Trophoblast cell (in vitro differentiated cells and primary cell): ENCODE measurements at regions not wholly inside any gene's neighbourhood (a gene's known extent, or its start where the extent isn't known, plus 50 kb on each side); places are given as distances from the start of the nearest gene placed in this dataset.
A peak's percentile ranks its signal among the peaks of the same experiment; 100 is the strongest.

Experiments used
- DNase-seq, 2 donors: peaks; one replicate each; pipeline ENCODE4 v3.0.0-alpha.2; 2016
- H2AFZ ChIP-seq: 2 replicates; pipeline ENCODE4 v1.6.1; 2013; ENCODE audit warnings: low read length, moderate library complexity, mild to moderate bottlenecking; ENCODE audit not compliant: insufficient read depth, poor library complexity
- H2AK5ac ChIP-seq: 2 replicates; pipeline ENCODE4 v1.6.1; 2013; ENCODE audit warnings: mild to moderate bottlenecking, low read length
- H2BK120ac ChIP-seq: 2 replicates; pipeline ENCODE4 v1.6.1; 2013; ENCODE audit warnings: low read length, mild to moderate bottlenecking, moderate library complexity; ENCODE audit not compliant: insufficient read depth, poor library complexity
- H2BK12ac ChIP-seq: 2 replicates; pipeline ENCODE4 v1.6.1; 2013; ENCODE audit warnings: mild to moderate bottlenecking, low read length, moderate library complexity
- H2BK5ac ChIP-seq: 2 replicates; pipeline ENCODE4 v1.6.1; 2013; ENCODE audit warnings: low read length, low read depth, moderate library complexity, mild to moderate bottlenecking; ENCODE audit not compliant: poor library complexity
- H3K14ac ChIP-seq: 2 replicates; pipeline ENCODE4 v1.6.1; 2013; ENCODE audit warnings: mild to moderate bottlenecking, low read length
- H3K18ac ChIP-seq: 2 replicates; pipeline ENCODE4 v1.6.1; 2013; ENCODE audit warnings: mild to moderate bottlenecking, low read length
- H3K23ac ChIP-seq: 2 replicates; pipeline ENCODE4 v1.6.1; 2013; ENCODE audit warnings: low read length
- H3K27ac ChIP-seq: 2 replicates; pipeline ENCODE4 v1.5.1; 2013; ENCODE audit warnings: low read depth, mild to moderate bottlenecking, inconsistent platforms, low read length, moderate library complexity
- H3K27me3 ChIP-seq: 2 replicates; pipeline ENCODE4 v1.6.1; 2013; ENCODE audit warnings: inconsistent platforms, mild to moderate bottlenecking, low read length, moderate library complexity; ENCODE audit not compliant: insufficient read depth
- H3K36me3 ChIP-seq, 2 experiments: 1 replicate in 1 of 2; 2 replicates in 1 of 2; pipeline ENCODE4 v1.6.1; 2013; ENCODE audit warnings: low read length in 2 of 2, mild to moderate bottlenecking in 2 of 2, moderate library complexity in 1 of 2; ENCODE audit not compliant: insufficient read depth in 2 of 2, control insufficient read depth in 1 of 2
- H3K4ac ChIP-seq: 2 replicates; pipeline ENCODE4 v1.6.1; 2013; ENCODE audit warnings: low read depth, mild to moderate bottlenecking, low read length, moderate library complexity
- H3K4me1 ChIP-seq, 2 experiments: 1 replicate in 1 of 2; 2 replicates in 1 of 2; pipeline ENCODE4 v1.6.1; 2013; ENCODE audit warnings: low read length in 2 of 2, mild to moderate bottlenecking in 2 of 2, moderate library complexity in 1 of 2; ENCODE audit not compliant: insufficient read depth in 2 of 2, control insufficient read depth in 1 of 2
- H3K4me2 ChIP-seq: 2 replicates; pipeline ENCODE4 v1.6.1; 2013; ENCODE audit warnings: inconsistent platforms, mild to moderate bottlenecking, low read length, moderate library complexity
- H3K4me3 ChIP-seq: 2 replicates; pipeline ENCODE4 v1.5.1; 2013; ENCODE audit warnings: mild to moderate bottlenecking, low read depth, low read length, inconsistent platforms
- H3K79me1 ChIP-seq: one replicate; pipeline ENCODE4 v1.6.1; 2013; ENCODE audit warnings: low read length
- H3K79me2 ChIP-seq: 2 replicates; pipeline ENCODE4 v1.6.1; 2013; ENCODE audit warnings: low read length, mild to moderate bottlenecking; ENCODE audit not compliant: control insufficient read depth, insufficient read depth, poor library complexity
- H3K9ac ChIP-seq: 2 replicates; pipeline ENCODE4 v1.6.1; 2013; ENCODE audit warnings: mild to moderate bottlenecking, low read length
- H3K9me3 ChIP-seq: 2 replicates; pipeline ENCODE4 v1.6.1; 2013; ENCODE audit warnings: low read depth, mild to moderate bottlenecking, control low read depth, inconsistent platforms, low read length; ENCODE audit not compliant: insufficient read depth
- H4K12ac ChIP-seq: 2 replicates; pipeline ENCODE4 v1.6.1; 2013; ENCODE audit warnings: low read depth, mild to moderate bottlenecking, low read length, moderate library complexity
- H4K8ac ChIP-seq: 2 replicates; pipeline ENCODE4 v1.6.1; 2013; ENCODE audit warnings: low read depth, mild to moderate bottlenecking, low read length, moderate library complexity
- H4K91ac ChIP-seq: one replicate; pipeline ENCODE4 v1.6.1; 2013; ENCODE audit warnings: low read depth, mild to moderate bottlenecking, low read length, moderate library complexity
- WGBS: extraction: QIAGEN DNeasy Blood & Tissue Kit; methylation state at CpG from one replicate; pipeline ENCODE4 v1.1.7; 2013; ENCODE audit warnings: missing lambda C conversion rate; ENCODE audit not compliant: insufficient read length, insufficient coverage; ENCODE audit errors: extremely low coverage; 5-methylcytosine and 5-hydroxymethylcytosine counted together

DNA sequence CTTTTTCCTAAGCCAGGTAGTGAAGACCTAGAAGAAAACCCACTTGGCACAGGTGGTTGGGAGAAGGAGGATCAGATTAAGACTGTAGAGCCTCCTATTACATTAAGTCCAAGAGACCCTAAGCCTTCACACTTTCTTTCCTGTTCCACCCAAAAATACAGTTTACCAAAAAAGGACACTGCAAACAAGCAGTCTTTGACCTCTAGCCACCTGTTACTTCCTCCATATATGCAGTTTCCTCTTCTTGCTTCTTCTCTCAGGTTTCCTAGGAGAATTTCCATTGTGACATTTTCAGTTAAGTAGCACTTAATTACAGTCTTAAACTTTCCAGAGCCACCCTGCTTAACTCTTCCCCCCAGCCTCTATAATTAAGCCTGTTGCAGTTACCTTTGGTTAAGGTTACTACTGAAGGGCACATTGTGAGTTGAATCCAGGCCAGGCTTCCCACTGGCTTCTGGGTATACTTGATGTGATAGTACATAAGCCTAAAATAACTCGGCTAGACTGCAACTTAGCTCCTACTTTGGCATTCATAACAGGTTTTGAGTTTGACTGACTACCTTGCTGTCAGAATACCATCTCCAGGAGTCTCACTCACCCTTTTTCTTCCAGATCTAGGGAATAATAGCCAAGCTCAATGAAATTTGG is 114.2 kb upstream of the UMPS start:
- Histone ChIP-seq H4K8ac (no peak overlapping the region), H3K79me2 (peaks cover 1% of the 10 kb centered on the region), H3K9ac (no peak overlapping the region), H3K27ac (no peak overlapping the region), H3K18ac (no peak overlapping the region), H2BK5ac (no peak overlapping the region), H3K4ac (no peak overlapping the region), H2BK120ac (no peak overlapping the region), H4K12ac (no peak overlapping the region), H3K79me1 (peaks cover 4% of the 10 kb centered on the region), H2AFZ (no peak overlapping the region), H2BK12ac (no peak overlapping the region), H3K27me3 (no peaks in the 10 kb centered on the region), H3K4me1 (peaks cover 7 to 9% of the 10 kb centered on the region in 2 experiments), H2AK5ac (no peak overlapping the region), H3K23ac (no peak overlapping the region), H3K36me3 (no peaks in the 10 kb centered on the region), H3K4me2 (no peak overlapping the region), H3K9me3 (no peaks in the 10 kb centered on the region), H3K14ac (no peak overlapping the region), H4K91ac (no peak overlapping the region), H3K4me3 (no peak overlapping the region)
- no peak for DNase-seq
- WGBS = no CpG with 5 or more reads among the region's 1 CpG

DNA sequence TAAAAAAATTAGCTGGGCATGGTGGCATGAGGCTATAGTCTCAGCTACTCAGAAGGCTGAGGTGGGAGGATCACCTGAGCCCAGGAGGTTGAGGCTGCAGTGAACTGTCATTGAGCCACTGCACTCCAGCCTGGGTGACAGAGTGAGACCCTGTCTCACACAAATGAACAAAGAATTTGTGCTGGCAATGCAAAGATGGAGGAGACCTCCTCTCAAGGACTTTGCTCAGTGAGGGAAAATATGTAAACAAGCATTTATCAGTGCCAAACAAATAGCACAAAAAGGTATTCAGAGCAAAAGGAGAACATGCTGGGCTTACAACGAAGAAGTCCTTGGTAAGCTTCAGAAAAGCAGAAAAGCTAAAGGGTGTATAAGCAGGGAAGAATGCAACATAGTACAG is 113.1 kb upstream of the UMPS start:
- Histone ChIP-seq H2AFZ (no peak overlapping the region), H2BK5ac (no peak overlapping the region), H4K8ac (no peak overlapping the region), H3K9ac (no peak overlapping the region), H3K4me1 (peaks cover 9 to 12% of the 10 kb centered on the region in 2 experiments), H2AK5ac (no peak overlapping the region), H2BK120ac (no peak overlapping the region), H3K36me3 (no peaks in the 10 kb centered on the region), H2BK12ac (no peak overlapping the region), H3K4ac (no peak overlapping the region), H3K9me3 (no peaks in the 10 kb centered on the region), H4K91ac (no peak overlapping the region), H4K12ac (no peak overlapping the region), H3K4me2 (no peak overlapping the region), H3K79me2 (peaks cover 1% of the 10 kb centered on the region), H3K79me1 (peaks cover 4% of the 10 kb centered on the region), H3K27me3 (no peaks in the 10 kb centered on the region), H3K14ac (no peak overlapping the region), H3K4me3 (no peak overlapping the region), H3K18ac (no peak overlapping the region), H3K27ac (no peak overlapping the region), H3K23ac (no peak overlapping the region)
- no peak for DNase-seq
- no CpG with 5 or more reads among the region's 1 CpG for WGBS

GRCh38 chr3:124619887-124620599 is 110.2 kb upstream of the UMPS start:
- H3K4me1 ChIP-seq = peaks cover 9% of the 10 kb centered on the region in 2 experiments
- H4K91ac ChIP-seq = no peak overlapping the region
- H4K8ac ChIP-seq = no peak overlapping the region
- H3K4ac ChIP-seq = no peak overlapping the region
- H3K9me3 ChIP-seq = no peaks in the 10 kb centered on the region
- no peak overlapping the region for H3K18ac ChIP-seq
- H3K14ac ChIP-seq = no peak overlapping the region
- no peak overlapping the region for H2BK120ac ChIP-seq
- no peak overlapping the region for H3K9ac ChIP-seq
- H2BK5ac ChIP-seq = no peak overlapping the region
- H3K4me2 ChIP-seq = no peak overlapping the region
- no peak overlapping the region for H2AFZ ChIP-seq
- H3K36me3 ChIP-seq = no peaks in the 10 kb centered on the region
- H3K27ac ChIP-seq = no peak overlapping the region
- no peak overlapping the region for H2BK12ac ChIP-seq
- H3K79me1 ChIP-seq = peaks cover 4% of the 10 kb centered on the region
- no peak overlapping the region for H3K23ac ChIP-seq
- H3K4me3 ChIP-seq = no peak overlapping the region
- no peak overlapping the region for H4K12ac ChIP-seq
- H2AK5ac ChIP-seq = no peak overlapping the region
- H3K27me3 ChIP-seq = no peaks in the 10 kb centered on the region
- WGBS = no CpG with 5 or more reads among the region's 4 CpGs
- no peak for DNase-seq
- H3K79me2 ChIP-seq = peaks cover 1% of the 10 kb centered on the region

GRCh38 chr3:124620600-124621063 is 109.6 kb upstream of the UMPS start:
- Histone ChIP-seq H2AK5ac (no peak overlapping the region), H2BK120ac (peak overlapping the region; percentile 73), H3K4me3 (no peak overlapping the region)

More at GRCh38 chr3:124620600-124621063, 109.6 kb upstream of the UMPS start:
- Histone ChIP-seq H4K8ac (peak overlapping the region; percentile 76), H3K36me3 (no peaks in the 10 kb centered on the region), H3K79me1 (peaks cover 4% of the 10 kb centered on the region), H4K91ac (no peak overlapping the region), H3K27me3 (no peaks in the 10 kb centered on the region), H2BK5ac (no peak overlapping the region), H3K18ac (peak overlapping the region; percentile 72), H3K14ac (no peak overlapping the region), H3K4ac (peak overlapping the region; percentile 42), H3K9me3 (no peaks in the 10 kb centered on the region), H3K23ac (no peak overlapping the region), H4K12ac (no peak overlapping the region), H3K4me1 (peaks cover 9% of the 10 kb centered on the region in 2 experiments), H3K9ac (no peak overlapping the region), H3K27ac (no peak overlapping the region), H3K79me2 (peaks cover 1% of the 10 kb centered on the region), H2AFZ (no peak overlapping the region), H2BK12ac (peak overlapping the region; percentile 59), H3K4me2 (no peak overlapping the region)
- WGBS = no CpG with 5 or more reads among the region's 6 CpGs
- DNase-seq = peak; percentile 10 to 37
